Neuronal stem cell (in vitro differentiated cells): ENCODE measurements at regions not wholly inside any gene's neighbourhood (a gene's known extent, or its start where the extent isn't known, plus 50 kb on each side); places are given as distances from the start of the nearest gene placed in this dataset.

Experiments
- DNase-seq: peaks from one replicate; pipeline ENCODE4 v3.0.0-alpha.2; 2013; ENCODE audit warnings: low spot score
- H2AFZ ChIP-seq: one replicate; pipeline ENCODE4 v1.6.1; 2013; ENCODE audit warnings: mild to moderate bottlenecking, low read length, inconsistent platforms
- H2AK5ac ChIP-seq: 2 replicates; pipeline ENCODE4 v1.6.1; 2013; ENCODE audit warnings: low read depth, mild to moderate bottlenecking, inconsistent platforms, low read length, moderate library complexity, mixed read lengths
- H2BK120ac ChIP-seq: 2 replicates; pipeline ENCODE4 v1.6.1; 2013; ENCODE audit warnings: low read depth, mild to moderate bottlenecking, inconsistent platforms, low read length, moderate library complexity, mixed read lengths
- H2BK12ac ChIP-seq: one replicate; pipeline ENCODE4 v1.6.1; 2013; ENCODE audit warnings: low read length, inconsistent platforms
- H2BK15ac ChIP-seq: 2 replicates; pipeline ENCODE4 v1.6.1; 2013; ENCODE audit warnings: mild to moderate bottlenecking, low read length, inconsistent platforms, mixed read lengths
- H2BK5ac ChIP-seq: one replicate; pipeline ENCODE4 v1.6.1; 2013; ENCODE audit warnings: inconsistent platforms, mild to moderate bottlenecking, low read length, moderate library complexity
- H3K14ac ChIP-seq: one replicate; pipeline ENCODE4 v1.6.1; 2013; ENCODE audit warnings: low read length, inconsistent platforms
- H3K18ac ChIP-seq: 2 replicates; pipeline ENCODE4 v1.6.1; 2013; ENCODE audit warnings: low read length, inconsistent platforms
- H3K23ac ChIP-seq: 2 replicates; pipeline ENCODE4 v1.6.1; 2013; ENCODE audit warnings: low read depth, mild to moderate bottlenecking, mixed read lengths, low read length, inconsistent platforms; ENCODE audit not compliant: poor library complexity
- H3K27ac ChIP-seq: replicated peaks from 3 replicates; pipeline ENCODE4 v1.5.1; 2013; ENCODE audit warnings: low read length, inconsistent platforms
- H3K27me3 ChIP-seq, 3 experiments: 2 replicates each; pipeline ENCODE4 v1.6.1; 2013; ENCODE audit warnings: low read length in 3 of 3, mild to moderate bottlenecking in 2 of 3, inconsistent platforms in 1 of 3, low read depth in 1 of 3, mixed read lengths in 1 of 3, moderate library complexity in 1 of 3; ENCODE audit not compliant: control insufficient read depth in 3 of 3, insufficient read depth in 3 of 3
- H3K36me3 ChIP-seq, 2 donors: replicated peaks in 1 of 2; 2 replicates each; pipeline ENCODE4 v1.6.1; 2013; ENCODE audit warnings: low read length in 2 of 2; ENCODE audit not compliant: control insufficient read depth in 2 of 2, insufficient read depth in 2 of 2
- H3K4ac ChIP-seq: 2 replicates; pipeline ENCODE4 v1.6.1; 2013; ENCODE audit warnings: inconsistent platforms, mild to moderate bottlenecking, low read length, moderate library complexity
- H3K4me1 ChIP-seq, 2 donors: 1 replicate in 1 of 2; 2 replicates in 1 of 2; pipeline ENCODE4 v1.6.1; 2013; ENCODE audit warnings: low read length in 2 of 2, low read depth in 1 of 2; ENCODE audit not compliant: control insufficient read depth in 2 of 2, insufficient read depth in 1 of 2
- H3K4me2 ChIP-seq: one replicate; pipeline ENCODE4 v1.6.1; 2013; ENCODE audit warnings: mild to moderate bottlenecking, low read length, inconsistent platforms; ENCODE audit not compliant: insufficient read depth, poor library complexity, severe bottlenecking
- H3K4me3 ChIP-seq, 2 donors: 2 replicates each; pipeline ENCODE4 v1.5.1; 2013; ENCODE audit warnings: low read length in 2 of 2, mild to moderate bottlenecking in 2 of 2, inconsistent platforms in 1 of 2, moderate library complexity in 1 of 2
- H3K79me1 ChIP-seq: one replicate; pipeline ENCODE4 v1.6.1; 2013; ENCODE audit warnings: low read depth, mild to moderate bottlenecking, inconsistent platforms, low read length, moderate library complexity
- H3K9ac ChIP-seq: one replicate; pipeline ENCODE4 v1.6.1; 2013; ENCODE audit warnings: mild to moderate bottlenecking, low read depth, low read length, inconsistent platforms; ENCODE audit not compliant: poor library complexity
- H3K9me3 ChIP-seq, 2 donors: replicated peaks in 1 of 2; 2 replicates each; pipeline versions ENCODE3 to v1.6.1; 2013; ENCODE audit warnings: low read length in 2 of 2, mild to moderate bottlenecking in 2 of 2, inconsistent platforms in 1 of 2, low read depth in 1 of 2, mixed read lengths in 1 of 2, moderate library complexity in 1 of 2; ENCODE audit not compliant: control insufficient read depth in 2 of 2, insufficient read depth in 1 of 2
- H4K8ac ChIP-seq: one replicate; pipeline ENCODE4 v1.6.1; 2013; ENCODE audit warnings: low read depth, mild to moderate bottlenecking, inconsistent platforms, low read length, moderate library complexity
- H4K91ac ChIP-seq: one replicate; pipeline ENCODE4 v1.6.1; 2013; ENCODE audit warnings: low read length, low read depth, mild to moderate bottlenecking, inconsistent platforms; ENCODE audit not compliant: poor library complexity
- WGBS, 2 donors: extraction: QIAGEN DNeasy Blood & Tissue Kit; methylation state at CpG; one replicate each; pipeline ENCODE4 v1.1.7; 2013; ENCODE audit warnings: missing lambda C conversion rate in 2 of 2, mixed read lengths in 1 of 2; ENCODE audit not compliant: insufficient read length in 2 of 2, insufficient replicate concordance in 1 of 2; ENCODE audit errors: extremely low coverage in 2 of 2; 5-methylcytosine and 5-hydroxymethylcytosine counted together

DNA sequence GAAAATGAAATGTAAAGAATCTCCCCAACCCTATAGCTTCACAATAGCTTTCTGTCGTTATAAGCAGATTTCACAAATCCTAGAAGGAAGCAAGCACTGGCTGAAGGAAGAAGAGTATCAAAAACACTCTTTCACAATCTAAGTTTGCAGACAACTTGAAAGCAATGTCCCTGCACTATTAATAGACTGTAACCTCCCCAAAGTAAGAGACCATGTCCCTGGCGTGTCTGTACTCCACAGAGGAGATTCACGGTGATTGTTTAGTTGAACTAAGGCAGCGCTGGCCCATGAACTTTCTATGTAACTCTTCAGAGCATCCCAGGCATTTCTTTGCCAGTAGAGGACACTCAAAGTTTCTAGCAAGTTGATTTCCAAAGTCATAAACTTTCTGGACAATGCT is 128.0 kb upstream of the HNRNPA3 start:
- Histone ChIP-seq H3K79me1 (no peaks in the 10 kb centered on the region), H4K91ac (no peak overlapping the region), H3K4me1 (no peaks in the 10 kb centered on the region), H2BK120ac (no peak overlapping the region), H2BK12ac (no peak overlapping the region), H3K9me3 (no peaks in the 10 kb centered on the region), H3K4me2 (no peak overlapping the region), H3K4ac (no peak overlapping the region), H2BK5ac (no peak overlapping the region), H3K36me3 (no peaks in the 10 kb centered on the region), H3K23ac (no peak overlapping the region), H3K27me3 (no peaks in the 10 kb centered on the region), H3K18ac (no peak overlapping the region), H2AK5ac (no peak overlapping the region), H2AFZ (no peak overlapping the region), H3K14ac (no peak overlapping the region), H3K27ac (no peak overlapping the region), H4K8ac (no peak overlapping the region), H3K4me3 (no peak overlapping the region), H3K9ac (no peak overlapping the region), H2BK15ac (no peak overlapping the region)
- WGBS, 2 donors, result no CpG with 5 or more reads among the region's 4 CpGs
- DNase-seq, result no peak

DNA sequence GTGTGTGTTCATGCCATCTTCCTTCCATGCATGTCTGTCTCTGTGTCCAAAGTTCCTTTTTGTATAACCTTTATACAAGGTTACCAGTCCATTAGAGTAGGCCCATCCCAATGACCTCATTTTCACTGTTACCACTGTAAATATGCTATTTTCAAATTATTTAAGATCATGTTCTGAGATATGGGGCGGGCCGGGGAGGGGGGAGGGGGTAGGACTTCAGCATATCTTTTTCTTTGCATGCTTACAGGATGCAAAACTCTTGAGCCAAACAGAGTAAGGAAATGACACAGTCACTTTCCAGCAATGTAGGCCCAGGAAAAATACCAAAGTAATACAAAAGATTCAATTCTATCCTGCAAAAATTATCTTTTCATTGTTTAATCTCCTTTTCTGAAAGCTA is 124.1 kb upstream of the HNRNPA3 start:
- no peak overlapping the region for H2BK15ac ChIP-seq
- no peak overlapping the region for H3K23ac ChIP-seq
- no peaks in the 10 kb centered on the region for H3K36me3 ChIP-seq
- H3K4me3 ChIP-seq, result no peak overlapping the region
- H3K27me3 ChIP-seq, result no peaks in the 10 kb centered on the region
- no peak overlapping the region for H4K8ac ChIP-seq
- no peak overlapping the region for H4K91ac ChIP-seq
- H3K9me3 ChIP-seq, result no peaks in the 10 kb centered on the region
- H3K4me1 ChIP-seq, result no peaks in the 10 kb centered on the region
- no peak overlapping the region for H2BK120ac ChIP-seq
- no peak for DNase-seq
- H3K27ac ChIP-seq, result no peak overlapping the region
- H3K14ac ChIP-seq, result no peak overlapping the region
- no peak overlapping the region for H3K9ac ChIP-seq
- H3K18ac ChIP-seq, result no peak overlapping the region
- no peak overlapping the region for H3K4ac ChIP-seq
- WGBS, 2 donors, result no CpG with 5 or more reads among the region's 2 CpGs
- H2BK5ac ChIP-seq, result no peak overlapping the region
- no peak overlapping the region for H2BK12ac ChIP-seq
- no peak overlapping the region for H3K4me2 ChIP-seq
- H3K79me1 ChIP-seq, result no peaks in the 10 kb centered on the region
- H2AK5ac ChIP-seq, result no peak overlapping the region
- H2AFZ ChIP-seq, result no peak overlapping the region

DNA sequence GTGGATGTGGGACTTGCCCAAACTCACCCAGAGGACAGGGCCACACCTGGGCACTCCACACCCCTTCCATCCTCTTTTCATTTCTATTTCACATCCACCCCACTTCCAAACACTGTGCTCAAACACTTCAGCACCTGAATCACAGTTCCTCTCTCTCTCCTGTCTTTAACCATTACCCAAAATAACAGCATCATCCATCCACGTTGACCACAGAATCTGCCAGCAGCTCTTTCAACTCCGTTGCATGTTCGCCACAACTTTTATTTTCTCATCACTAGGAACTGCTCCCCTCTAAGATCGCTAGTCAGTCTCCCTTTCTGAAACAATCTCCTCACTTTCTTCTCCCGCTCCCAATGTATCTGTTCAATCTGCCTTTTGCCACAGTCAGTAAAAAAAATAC is 121.6 kb upstream of the HNRNPA3 start:
- Histone ChIP-seq H3K27ac (no peak overlapping the region), H2BK5ac (no peak overlapping the region), H3K14ac (no peak overlapping the region), H3K36me3 (no peaks in the 10 kb centered on the region), H3K23ac (no peak overlapping the region), H2BK120ac (no peak overlapping the region), H3K4me1 (no peaks in the 10 kb centered on the region), H2AK5ac (no peak overlapping the region), H3K4me2 (no peak overlapping the region), H3K4me3 (no peak overlapping the region), H3K9ac (no peak overlapping the region), H2AFZ (no peak overlapping the region), H2BK12ac (no peak overlapping the region), H3K9me3 (no peaks in the 10 kb centered on the region), H2BK15ac (no peak overlapping the region), H3K27me3 (no peaks in the 10 kb centered on the region), H3K18ac (no peak overlapping the region), H3K4ac (no peak overlapping the region), H3K79me1 (no peaks in the 10 kb centered on the region), H4K8ac (no peak overlapping the region), H4K91ac (no peak overlapping the region)
- no CpG with 5 or more reads among the region's 5 CpGs for WGBS, 2 donors
- DNase-seq, result no peak

DNA sequence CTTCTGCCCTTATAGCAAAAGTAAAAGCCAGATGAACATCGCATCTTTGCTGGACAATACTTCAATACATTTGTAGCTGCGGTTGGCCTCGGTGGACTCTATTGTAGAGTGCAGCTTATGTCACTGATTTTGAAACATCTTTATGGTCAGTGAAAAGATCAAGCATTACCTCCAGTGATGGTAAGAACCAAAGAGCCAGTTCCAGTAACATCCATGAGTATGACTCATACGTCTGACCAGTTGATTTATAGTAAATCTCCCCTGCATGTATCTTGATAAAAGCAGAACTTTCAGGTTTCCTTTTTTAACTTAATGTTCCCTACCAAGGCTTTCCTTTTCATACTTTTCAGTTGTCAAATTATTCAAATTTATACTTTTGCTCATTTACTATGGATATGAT is 119.2 kb upstream of the HNRNPA3 start:
- Histone ChIP-seq H3K4me3 (no peak overlapping the region), H4K8ac (no peak overlapping the region), H3K14ac (no peak overlapping the region), H2AFZ (no peak overlapping the region), H2AK5ac (no peak overlapping the region), H3K18ac (no peak overlapping the region), H3K9ac (no peak overlapping the region), H2BK15ac (no peak overlapping the region), H2BK12ac (no peak overlapping the region), H3K9me3 (no peaks in the 10 kb centered on the region), H2BK120ac (no peak overlapping the region), H3K4me2 (no peak overlapping the region), H3K4me1 (no peaks in the 10 kb centered on the region), H3K4ac (no peak overlapping the region), H4K91ac (no peak overlapping the region), H3K27me3 (no peaks in the 10 kb centered on the region), H3K23ac (no peak overlapping the region), H3K36me3 (no peaks in the 10 kb centered on the region), H2BK5ac (no peak overlapping the region), H3K27ac (no peak overlapping the region), H3K79me1 (no peaks in the 10 kb centered on the region)
- WGBS, 2 donors, result no CpG with 5 or more reads among the region's 4 CpGs
- no peak for DNase-seq
